IPS-11a (cell line): ENCODE measurements at regions not wholly inside any gene's neighbourhood (a gene's known extent, or its start where the extent isn't known, plus 50 kb on each side); places are given as distances from the start of the nearest gene placed in this dataset.

Experiments
- H3K4me3 ChIP-seq: one replicate; pipeline ENCODE4 v1.5.1; 2013; ENCODE audit warnings: low read depth, low read length, control low read depth

GRCh38 chr7:68321776-68322496 lies 1276.3 kb upstream of the AUTS2 start:
- no peak overlapping the region for H3K4me3 ChIP-seq

- no peak overlapping the region for H3K4me3 ChIP-seq
Observed at GRCh38 chr7:68324621-68325020, 1273.7 kb upstream of the AUTS2 start.

- H3K4me3 ChIP-seq = no peak overlapping the region
Observed at GRCh38 chr7:68334216-68334615, 1264.1 kb upstream of the AUTS2 start.

DNA sequence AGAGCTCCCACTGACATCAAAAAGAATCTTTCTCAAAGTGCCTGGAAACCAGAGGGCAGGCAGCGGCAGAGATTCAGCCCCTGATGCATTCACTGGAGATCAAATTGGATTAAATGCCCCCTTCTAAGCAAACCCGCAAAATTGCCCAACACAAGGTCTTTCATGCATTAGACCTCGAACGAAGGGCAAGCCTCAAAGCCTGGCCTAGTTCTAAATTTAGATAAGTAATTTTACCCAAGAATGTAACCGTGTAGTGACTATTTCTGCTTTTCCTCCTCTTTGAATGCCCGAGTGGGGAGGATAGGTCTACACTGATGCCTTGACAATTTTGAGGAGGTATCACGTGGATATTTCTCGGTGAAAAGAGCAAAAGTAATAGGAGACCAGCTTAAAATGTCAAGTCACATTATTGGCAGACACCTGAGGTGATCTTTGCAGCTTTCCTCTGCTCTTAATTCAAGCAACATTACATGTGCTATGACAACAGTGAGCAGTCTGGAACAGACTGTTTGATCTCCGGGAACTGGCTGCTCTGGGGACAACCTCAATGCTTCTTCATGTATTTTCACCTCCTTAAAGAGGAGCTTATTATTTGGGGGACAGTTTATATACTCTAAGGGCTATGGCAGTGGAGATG lies 1263.5 kb upstream of the AUTS2 start:
- H3K4me3 ChIP-seq = no peak overlapping the region

GRCh38 chr7:68336594-68336993 lies 1261.7 kb upstream of the AUTS2 start:
- H3K4me3 ChIP-seq = no peak overlapping the region

- no peak overlapping the region for H3K4me3 ChIP-seq
Observed at GRCh38 chr7:68348401-68348800, 1249.9 kb upstream of the AUTS2 start.

- no peak overlapping the region for H3K4me3 ChIP-seq
Observed at GRCh38 chr7:68362745-68363518, 1235.3 kb upstream of the AUTS2 start.

- H3K4me3 ChIP-seq = no peak overlapping the region
Observed at GRCh38 chr7:68364886-68365625, 1233.2 kb upstream of the AUTS2 start.

DNA sequence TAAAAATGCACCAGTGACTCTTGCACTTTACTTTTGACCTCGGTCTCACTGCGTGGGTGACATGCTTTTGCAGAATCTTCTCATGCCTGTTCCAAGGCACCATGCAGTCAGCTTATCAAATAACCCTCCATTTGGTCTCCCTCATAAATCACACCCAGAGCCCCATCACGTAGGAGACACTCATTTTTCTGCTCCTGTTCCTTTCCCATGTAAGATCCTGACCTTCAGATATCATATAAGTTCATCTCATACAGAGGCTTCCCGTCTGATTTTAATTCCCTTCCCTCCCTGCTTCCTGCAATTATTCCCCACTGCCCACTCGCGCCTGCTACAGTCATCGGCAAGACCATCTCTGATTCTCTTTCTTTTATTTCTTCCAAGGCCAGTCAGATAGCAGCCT lies 1226.3 kb upstream of the AUTS2 start:
- no peak overlapping the region for H3K4me3 ChIP-seq

DNA sequence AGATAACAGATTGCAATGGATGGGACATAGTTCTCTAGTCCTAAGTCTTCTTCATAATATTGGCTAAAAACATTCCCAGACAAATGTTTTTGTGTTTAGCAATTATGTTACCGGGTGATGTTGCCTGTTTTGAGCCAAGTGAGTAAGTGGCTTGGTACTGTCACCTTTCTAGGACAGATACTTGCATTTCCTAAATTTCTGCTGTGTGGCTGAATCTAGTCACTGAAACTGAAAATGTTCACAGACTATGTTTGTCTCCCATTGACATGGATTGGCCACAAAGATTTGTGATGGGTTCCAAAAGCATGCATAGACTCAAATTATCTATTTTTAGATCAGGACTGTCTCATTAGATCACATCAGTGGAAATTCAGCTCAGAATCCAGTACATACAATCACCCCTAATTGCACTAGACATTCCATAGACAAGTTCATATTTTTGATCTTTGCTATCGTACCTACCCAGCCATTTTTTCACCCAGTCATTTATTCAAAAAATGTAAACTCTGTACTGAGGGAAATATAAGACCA lies 1222.1 kb upstream of the AUTS2 start:
- no peak overlapping the region for H3K4me3 ChIP-seq

DNA sequence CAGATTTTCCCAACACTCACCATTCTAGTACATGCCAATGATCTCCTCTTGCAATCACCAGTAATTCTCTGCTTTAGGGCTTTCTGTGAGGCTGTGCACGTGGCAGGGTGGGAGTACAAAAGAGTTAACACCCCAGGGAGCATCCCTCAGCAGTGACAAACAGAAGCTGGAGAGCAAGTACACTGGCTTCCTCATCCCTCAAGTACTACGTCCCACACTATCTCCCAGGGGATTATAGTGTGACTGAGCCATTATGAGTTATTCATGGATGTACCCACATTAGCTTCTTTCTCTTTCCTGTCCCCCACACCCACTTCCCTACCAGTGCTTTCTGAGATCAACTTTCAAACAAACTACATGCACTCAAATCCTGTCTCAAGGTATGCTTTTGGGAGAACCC lies 1216.5 kb upstream of the AUTS2 start:
- no peak overlapping the region for H3K4me3 ChIP-seq

- no peak overlapping the region for H3K4me3 ChIP-seq
Observed at GRCh38 chr7:68384581-68384980, 1213.7 kb upstream of the AUTS2 start.

- no peak overlapping the region for H3K4me3 ChIP-seq
Observed at GRCh38 chr7:68393051-68393450, 1205.2 kb upstream of the AUTS2 start.

GRCh38 chr7:68394131-68394530 lies 1204.1 kb upstream of the AUTS2 start:
- H3K4me3 ChIP-seq = no peak overlapping the region

DNA sequence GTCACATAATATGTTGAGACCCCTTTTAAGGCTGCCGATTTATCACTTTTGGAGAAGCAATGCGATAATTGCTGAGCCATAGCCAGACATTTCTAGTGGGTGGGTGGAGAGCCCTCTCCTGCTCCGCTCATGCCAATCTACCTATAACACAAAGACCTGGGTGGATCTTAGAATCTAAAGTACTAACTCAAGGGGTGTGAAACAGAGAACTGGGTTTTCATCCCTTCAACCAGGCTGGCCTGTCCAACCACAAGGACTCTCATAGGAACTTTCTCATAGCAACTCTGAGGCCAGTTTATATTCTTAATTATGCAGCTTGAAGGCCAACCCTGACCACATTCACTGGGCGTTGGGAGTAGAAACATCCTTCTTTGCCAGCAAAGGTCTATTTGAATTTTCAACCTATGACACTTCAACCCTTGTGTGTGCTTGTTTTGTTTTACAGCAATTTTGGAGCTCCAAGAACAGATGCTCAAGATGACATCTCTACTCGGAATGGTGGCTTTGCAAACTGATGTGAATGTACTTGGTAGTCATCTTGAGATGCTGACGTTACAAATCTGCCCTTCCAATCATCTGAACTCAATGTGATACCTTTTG lies 1198.2 kb upstream of the AUTS2 start:
- no peak overlapping the region for H3K4me3 ChIP-seq

DNA sequence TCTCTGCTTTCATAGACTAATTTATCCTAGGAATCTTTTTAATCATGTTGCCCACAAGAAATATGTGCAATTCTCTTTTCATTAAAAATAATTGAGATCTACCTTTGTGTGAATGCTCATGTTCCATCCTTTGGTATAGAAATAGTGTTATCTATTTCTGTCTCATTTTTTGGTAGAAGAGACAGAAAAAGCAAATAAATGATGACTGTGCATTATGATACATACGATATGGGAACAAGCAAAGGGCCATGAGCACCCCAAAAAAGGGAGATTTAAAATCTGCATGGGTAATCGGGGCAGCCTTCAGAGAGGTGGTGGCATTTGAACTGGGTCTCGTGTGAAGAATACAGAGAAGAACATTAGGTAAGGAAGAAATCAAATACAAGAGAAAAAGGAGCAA lies 1197.5 kb upstream of the AUTS2 start:
- no peak overlapping the region for H3K4me3 ChIP-seq

DNA sequence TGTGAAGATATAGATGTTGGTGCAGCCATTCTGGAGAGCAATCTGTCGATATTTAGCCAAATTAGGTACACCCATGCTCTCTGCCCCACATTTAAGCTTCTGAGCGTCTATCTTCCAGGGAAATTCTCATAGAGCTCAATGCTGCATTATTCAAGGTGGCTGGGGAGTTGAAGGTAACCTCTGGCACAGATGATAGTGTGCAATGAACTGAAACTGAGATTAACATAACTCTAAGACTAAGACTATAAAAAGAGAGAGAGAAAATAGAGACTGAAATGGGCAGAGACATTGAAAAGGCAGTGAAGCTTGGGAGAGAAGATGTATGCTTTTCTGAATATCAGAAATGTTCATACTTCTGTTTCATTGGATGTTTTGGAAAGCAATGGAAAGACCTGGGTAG lies 1197.0 kb upstream of the AUTS2 start:
- H3K4me3 ChIP-seq = no peak overlapping the region

DNA sequence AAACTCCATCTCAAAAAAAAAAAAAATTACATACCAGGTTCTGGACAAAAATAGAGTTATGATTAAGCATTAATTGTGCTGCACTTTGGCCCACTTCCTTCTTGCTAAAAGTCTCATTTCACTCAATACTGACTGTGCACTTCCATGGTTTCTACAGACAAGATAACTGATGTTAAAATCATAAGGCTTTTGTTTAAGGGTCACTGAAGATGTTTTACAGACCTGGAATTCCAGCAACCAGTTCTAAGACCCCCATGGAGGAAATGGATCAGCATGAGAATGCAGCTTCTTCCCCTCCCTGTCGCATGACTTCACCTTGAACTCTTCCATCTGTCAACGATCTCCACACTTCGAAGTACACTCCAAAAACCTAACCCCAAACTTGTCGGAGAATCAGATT lies 1191.8 kb upstream of the AUTS2 start:
- no peak overlapping the region for H3K4me3 ChIP-seq

DNA sequence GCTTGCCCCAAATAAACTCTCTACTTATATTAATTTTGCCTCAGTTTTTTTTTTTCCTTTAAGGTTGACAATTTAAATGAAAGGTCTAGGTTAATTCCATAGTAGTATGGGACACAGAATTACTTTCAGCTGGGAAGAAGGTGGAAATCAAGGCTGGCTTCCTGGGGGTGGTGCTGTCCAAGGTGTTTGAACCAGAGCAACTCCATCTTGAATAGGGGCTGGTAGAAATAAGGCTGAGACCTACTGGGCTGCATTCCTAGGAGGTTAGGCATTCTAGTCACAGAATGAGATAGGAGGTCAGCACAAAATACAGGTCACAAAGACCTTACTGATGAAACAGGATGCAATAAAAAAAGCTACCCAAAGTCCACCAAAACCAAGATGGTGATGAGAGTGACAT lies 1190.8 kb upstream of the AUTS2 start:
- no peak overlapping the region for H3K4me3 ChIP-seq

DNA sequence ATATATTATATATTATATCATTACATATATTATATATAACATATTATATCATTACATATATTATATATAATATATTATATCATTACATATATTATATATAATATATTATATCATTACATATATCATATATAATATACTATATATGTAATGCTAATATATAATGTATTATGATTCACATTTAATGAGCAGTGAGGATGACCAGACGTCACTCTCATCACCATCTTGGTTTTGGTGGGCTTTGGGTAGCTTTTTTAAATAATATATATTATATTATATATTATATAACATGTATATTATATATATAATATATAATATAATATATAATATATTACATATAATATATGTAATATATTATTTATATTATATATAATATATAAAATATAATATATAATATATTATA lies 1189.4 kb upstream of the AUTS2 start:
- no peak overlapping the region for H3K4me3 ChIP-seq

DNA sequence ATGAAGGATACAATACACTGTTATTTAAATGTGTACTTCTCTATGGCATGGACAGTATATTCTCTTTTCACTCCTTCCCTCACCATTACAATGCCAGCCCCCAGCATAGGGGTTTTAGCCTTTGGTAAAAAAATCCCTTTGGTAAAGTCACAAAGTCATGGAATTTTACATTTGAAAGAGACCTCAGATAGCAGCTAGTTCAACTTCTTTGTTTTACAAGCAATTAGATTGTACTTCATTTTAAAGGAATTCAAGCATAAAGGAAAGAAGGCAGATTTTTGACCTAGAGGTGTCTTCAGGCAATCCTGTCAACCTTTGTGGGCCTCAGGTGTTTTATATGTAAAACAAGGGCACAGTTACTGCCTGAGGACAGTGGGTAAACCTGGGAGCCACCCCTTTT lies 1188.4 kb upstream of the AUTS2 start:
- no peak overlapping the region for H3K4me3 ChIP-seq
